ENCODE measurements at regions not wholly inside any gene's neighbourhood (a gene's known extent, or its start where the extent isn't known, plus 50 kb on each side); places are given as distances from the start of the nearest gene placed in this dataset.

GRCh38 chr6:80633412-80633811, 526.9 kb downstream of the BCKDHB start:
- TF ChIP-seq POLR2A (IDR thresholded peaks at IDR 0.05) (no peak), EP300 (IDR thresholded peaks at IDR 0.05; ENCODE audit: low read depth) (no peak), POLR2AphosphoS5 (IDR thresholded peaks at IDR 0.05) (no peak)
- TF ChIP-seq, protein P1, sequence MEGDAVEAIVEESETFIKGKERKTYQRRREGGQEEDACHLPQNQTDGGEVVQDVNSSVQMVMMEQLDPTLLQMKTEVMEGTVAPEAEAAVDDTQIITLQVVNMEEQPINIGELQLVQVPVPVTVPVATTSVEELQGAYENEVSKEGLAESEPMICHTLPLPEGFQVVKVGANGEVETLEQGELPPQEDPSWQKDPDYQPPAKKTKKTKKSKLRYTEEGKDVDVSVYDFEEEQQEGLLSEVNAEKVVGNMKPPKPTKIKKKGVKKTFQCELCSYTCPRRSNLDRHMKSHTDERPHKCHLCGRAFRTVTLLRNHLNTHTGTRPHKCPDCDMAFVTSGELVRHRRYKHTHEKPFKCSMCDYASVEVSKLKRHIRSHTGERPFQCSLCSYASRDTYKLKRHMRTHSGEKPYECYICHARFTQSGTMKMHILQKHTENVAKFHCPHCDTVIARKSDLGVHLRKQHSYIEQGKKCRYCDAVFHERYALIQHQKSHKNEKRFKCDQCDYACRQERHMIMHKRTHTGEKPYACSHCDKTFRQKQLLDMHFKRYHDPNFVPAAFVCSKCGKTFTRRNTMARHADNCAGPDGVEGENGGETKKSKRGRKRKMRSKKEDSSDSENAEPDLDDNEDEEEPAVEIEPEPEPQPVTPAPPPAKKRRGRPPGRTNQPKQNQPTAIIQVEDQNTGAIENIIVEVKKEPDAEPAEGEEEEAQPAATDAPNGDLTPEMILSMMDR (IDR thresholded peaks at IDR 0.05), result no peak

All from transverse colon (tissue), 4 donors.